Esophagus muscularis mucosa (tissue), 3 donors: ENCODE measurements at regions not wholly inside any gene's neighbourhood (a gene's known extent, or its start where the extent isn't known, plus 50 kb on each side); places are given as distances from the start of the nearest gene placed in this dataset.

Source experiments
- CTCF ChIP-seq, 3 experiments: fragments of 200-600 bp in 2 of 3; fragments of 450-650 bp in 1 of 3; sonication (generic) in 2 of 3; IDR thresholded peaks; one replicate each; pipeline ENCODE4 v1.5.1; 2017 to 2019; ENCODE audit warnings: antibody characterized with exemption in 3 of 3, mild to moderate bottlenecking in 2 of 3, moderate library complexity in 1 of 3
- POLR2A ChIP-seq: fragments of 450-650 bp; IDR thresholded peaks from one replicate; pipeline ENCODE4 v1.6.1; 2017; ENCODE audit warnings: antibody characterized with exemption, moderate library complexity, mild to moderate bottlenecking, low read depth

GRCh38 chr3:132857317-132857716 is 135.1 kb upstream of the NPHP3 start:
- no peak for TF ChIP-seq POLR2A
- no peak for TF ChIP-seq CTCF (IDR thresholded peaks at IDR 0.05)
